ENCODE measurements at regions not wholly inside any gene's neighbourhood (a gene's known extent, or its start where the extent isn't known, plus 50 kb on each side); places are given as distances from the start of the nearest gene placed in this dataset.

DNA sequence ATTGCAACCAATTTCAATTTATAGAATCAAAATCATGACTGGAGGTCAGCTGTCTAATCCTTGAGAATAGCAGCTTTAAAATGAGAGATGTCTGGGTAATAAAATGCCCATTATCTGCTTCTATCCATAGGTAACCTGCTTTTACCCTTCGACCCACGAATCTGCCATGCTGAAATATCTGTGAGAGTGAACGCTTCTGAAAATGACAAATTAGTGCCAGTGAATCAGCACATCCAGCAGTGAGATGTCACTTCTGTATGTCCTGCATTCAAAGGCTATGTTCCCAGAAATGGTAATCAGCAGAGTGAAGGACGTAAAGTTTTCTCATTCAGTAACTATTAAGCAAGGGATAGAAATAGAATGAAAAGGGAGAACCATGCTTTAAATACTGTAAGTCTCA lies 532.4 kb upstream of the ITGA1 start:
- TF ChIP-seq GATA3 (IDR thresholded peaks at IDR 0.05; ENCODE audit: low read depth, low read length) (no peak), GATA2 (IDR thresholded peaks at IDR 0.05; ENCODE audit: low read depth, low read length) (no peak)

DNA sequence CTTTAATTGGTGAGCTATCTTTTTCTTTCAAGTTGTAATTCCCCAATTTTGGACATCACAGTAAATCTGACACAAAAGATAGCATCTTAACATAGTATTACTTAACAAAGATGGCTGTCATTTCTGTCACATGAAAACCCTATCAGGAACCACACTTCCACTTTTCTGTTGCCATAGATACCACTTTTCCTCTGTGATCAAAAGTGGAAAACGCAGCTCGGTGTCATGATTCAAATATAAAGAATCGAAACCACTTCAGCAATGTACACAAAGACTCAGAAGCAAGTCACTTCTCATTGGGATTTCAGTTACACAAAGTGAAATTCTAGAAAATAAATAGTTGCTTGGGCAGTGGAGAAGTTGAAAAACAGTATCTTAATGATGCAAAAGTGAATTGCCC lies 524.9 kb upstream of the ITGA1 start:
- no peak for TF ChIP-seq GATA3 (IDR thresholded peaks at IDR 0.05; ENCODE audit: low read depth, low read length)

DNA sequence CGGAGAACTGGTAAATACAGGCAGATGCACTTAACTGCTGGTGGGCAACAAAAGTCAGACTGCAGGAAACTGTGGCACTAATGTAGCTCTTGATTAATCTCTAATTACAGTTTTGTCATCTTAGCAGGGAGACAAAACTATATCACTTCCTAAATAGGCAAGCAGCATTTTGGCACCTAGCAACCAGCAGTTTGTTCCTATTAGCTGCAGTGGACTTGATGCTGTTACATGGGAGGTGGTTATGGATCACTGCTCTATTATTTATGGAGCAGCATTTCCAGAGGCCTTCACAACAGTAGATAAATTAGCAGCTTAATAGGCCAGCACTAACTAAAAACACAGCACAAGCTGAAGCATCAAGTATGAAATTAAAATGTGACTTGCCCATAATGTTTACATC lies 518.3 kb upstream of the ITGA1 start:
- no peak for TF ChIP-seq GATA2 (IDR thresholded peaks at IDR 0.05; ENCODE audit: low read depth, low read length)
- TF ChIP-seq GATA3 (IDR thresholded peaks at IDR 0.05; ENCODE audit: low read depth, low read length), result no peak

DNA sequence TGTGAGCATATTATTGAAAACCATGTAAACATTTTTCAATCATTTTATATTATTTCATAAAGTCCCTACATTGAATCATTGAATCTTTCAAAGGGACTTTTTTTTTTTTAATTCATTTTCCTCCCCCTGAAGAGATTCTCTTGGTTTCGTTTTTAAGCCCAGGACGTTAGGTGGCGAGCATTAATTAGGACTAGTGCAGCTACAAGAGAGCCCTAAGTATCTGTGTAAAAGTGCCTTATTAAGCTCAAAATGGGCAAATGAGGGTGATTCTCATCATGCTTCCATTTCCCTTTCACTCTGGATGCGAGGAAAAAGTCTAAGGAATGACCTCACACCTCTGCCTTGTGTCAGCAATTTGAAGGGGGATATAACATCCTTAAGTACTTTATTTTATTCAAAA lies 517.9 kb upstream of the ITGA1 start:
- TF ChIP-seq GATA3 (IDR thresholded peaks at IDR 0.05; ENCODE audit: low read depth, low read length) (no peak), GATA2 (IDR thresholded peaks at IDR 0.05; ENCODE audit: low read depth, low read length) (no peak)

DNA sequence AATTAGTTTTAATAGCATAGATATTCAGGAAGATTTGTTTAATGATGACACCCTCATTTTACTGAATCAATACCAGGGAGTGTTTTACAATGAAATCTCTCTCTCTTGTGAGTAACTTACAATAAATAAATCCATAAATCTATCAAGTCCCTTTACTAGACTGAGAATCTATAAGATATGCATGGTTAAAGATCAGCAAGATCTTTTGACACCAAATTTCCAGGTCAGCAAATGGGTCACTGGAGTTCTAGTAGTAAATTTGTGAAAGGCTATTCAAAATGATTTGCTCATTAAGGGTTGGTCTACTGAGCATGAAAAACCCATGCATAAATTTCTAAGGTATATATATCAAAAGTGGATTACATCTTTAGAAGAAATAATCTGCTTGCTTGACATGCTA lies 512.1 kb upstream of the ITGA1 start:
- no peak for TF ChIP-seq GATA2 (IDR thresholded peaks at IDR 0.05; ENCODE audit: low read depth, low read length)
- no peak for TF ChIP-seq GATA3 (IDR thresholded peaks at IDR 0.05; ENCODE audit: low read depth, low read length)

DNA sequence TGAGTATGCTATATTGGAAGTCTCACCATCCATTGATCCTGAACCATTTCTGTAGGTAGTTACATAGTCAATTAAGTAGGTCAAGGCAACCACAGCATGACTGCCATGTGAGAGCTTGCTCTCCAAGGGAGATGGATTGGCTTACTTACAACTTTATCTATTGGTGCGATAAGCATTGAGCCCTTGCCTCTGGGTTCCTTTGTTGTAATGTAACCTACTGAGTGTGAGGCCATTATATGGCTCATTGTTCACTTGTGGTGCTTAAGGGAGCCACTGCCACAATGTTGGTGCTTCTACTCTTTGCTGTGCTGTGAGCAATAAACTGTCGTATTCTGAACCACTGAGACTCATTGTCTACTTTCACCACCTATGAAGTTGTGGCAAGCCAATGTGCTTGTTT lies 510.6 kb upstream of the ITGA1 start:
- TF ChIP-seq GATA3 (IDR thresholded peaks at IDR 0.05; ENCODE audit: low read depth, low read length) (no peak), GATA2 (IDR thresholded peaks at IDR 0.05; ENCODE audit: low read depth, low read length) (no peak)

DNA sequence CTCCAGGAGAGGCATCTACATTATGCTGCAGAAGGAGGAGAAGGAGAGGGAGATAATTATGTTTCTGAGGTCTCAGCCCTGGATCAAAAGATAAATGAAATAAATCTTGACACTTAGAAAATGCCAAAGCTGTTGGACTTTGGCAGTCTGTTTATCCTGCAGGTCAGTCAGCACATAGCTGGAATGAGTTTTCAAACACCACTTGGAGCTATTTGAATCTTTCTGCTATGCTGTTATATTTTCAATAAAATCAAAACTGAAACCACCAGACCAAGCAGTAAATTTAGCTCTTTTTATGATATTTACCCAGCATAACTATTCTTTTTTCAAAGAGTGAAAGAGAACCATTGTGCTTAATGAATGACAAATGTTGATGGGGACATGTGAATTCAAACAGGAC lies 505.1 kb upstream of the ITGA1 start:
- TF ChIP-seq GATA2 (IDR thresholded peaks at IDR 0.05; ENCODE audit: low read depth, low read length), result no peak
- TF ChIP-seq GATA3 (IDR thresholded peaks at IDR 0.05; ENCODE audit: low read depth, low read length), result no peak

DNA sequence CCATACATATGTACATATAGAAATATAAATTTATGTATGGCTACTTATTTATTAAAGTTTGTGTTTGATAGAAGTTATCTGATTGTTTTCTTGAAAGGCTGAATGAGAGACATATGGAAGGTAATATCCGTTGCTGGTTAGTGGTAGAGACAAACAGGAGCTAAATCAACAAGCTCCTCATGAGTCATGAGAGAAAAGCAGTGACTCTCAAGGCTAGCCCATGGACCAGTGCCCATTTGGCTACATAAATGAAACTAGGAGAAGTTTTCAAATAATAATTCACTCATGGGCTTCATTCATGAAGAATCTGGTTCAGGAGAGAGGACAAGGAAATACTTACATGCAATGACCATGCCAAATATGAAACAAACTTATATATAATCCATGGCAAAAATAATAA lies 504.5 kb upstream of the ITGA1 start:
- TF ChIP-seq GATA3 (IDR thresholded peaks at IDR 0.05; ENCODE audit: low read depth, low read length) (no peak), GATA2 (IDR thresholded peaks at IDR 0.05; ENCODE audit: low read depth, low read length) (no peak)

DNA sequence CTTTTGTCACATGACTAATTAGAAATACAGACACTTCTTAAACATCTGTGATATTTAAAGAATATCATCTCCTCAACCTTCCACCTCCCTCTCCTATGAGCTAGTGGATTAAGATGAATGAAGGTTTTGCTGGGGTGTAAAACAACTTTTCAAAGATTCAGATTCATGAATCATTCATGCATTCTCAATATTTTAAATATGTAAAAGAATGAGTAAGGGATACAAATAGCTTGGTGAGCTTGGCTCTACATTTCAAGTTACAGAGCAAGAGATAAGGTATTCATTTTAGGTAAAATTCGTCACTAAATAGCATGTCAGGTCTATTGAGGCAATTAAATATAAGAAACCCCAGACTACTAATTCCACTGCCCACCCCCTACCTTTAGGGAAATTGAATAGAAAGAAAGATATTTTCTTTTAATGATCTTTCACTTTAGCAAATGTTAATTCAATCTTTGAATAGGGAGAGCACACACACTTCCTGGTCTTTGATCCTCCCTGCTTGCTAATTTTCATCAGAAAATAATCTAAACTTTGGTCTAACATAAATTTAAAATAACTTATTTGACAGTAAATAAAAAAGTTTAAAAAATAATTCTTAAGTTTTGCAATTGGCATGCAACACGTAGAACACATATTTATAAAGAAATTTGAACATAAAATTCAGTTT lies 486.9 kb upstream of the ITGA1 start:
- no peak for TF ChIP-seq GATA2 (IDR thresholded peaks at IDR 0.05; ENCODE audit: low read depth, low read length)
- TF ChIP-seq GATA3 (IDR thresholded peaks at IDR 0.05; ENCODE audit: low read depth, low read length), result no peak

DNA sequence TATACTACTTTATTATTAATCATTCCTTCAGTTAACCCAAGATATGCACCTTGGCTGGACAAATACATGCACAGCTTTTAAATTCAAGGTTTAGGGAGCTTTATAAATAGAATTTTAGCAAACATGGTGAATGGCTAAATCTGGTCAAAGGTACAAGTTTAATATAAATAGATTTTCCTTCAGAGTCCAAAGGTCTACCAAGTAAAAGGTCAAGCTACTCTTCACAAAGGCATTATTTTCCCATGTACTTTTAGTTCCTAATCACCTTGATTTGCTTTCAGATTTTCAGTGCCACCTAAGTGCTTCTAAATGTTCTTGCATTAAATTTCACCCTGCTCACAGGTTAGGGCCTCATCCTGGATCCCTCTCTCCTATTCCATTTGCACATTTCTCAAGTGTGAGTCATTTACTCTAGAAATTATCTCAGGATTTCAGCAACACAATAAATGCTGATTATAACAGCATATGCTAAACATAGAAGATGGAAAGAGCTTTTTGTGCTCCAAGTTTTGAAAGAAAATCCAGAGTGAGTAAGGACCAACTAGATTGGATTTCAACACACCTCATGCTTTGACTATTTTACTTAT lies 459.4 kb upstream of the ITGA1 start:
- TF ChIP-seq GATA3 (IDR thresholded peaks at IDR 0.05; ENCODE audit: low read depth, low read length) (no peak), GATA2 (IDR thresholded peaks at IDR 0.05; ENCODE audit: low read depth, low read length) (no peak)

DNA sequence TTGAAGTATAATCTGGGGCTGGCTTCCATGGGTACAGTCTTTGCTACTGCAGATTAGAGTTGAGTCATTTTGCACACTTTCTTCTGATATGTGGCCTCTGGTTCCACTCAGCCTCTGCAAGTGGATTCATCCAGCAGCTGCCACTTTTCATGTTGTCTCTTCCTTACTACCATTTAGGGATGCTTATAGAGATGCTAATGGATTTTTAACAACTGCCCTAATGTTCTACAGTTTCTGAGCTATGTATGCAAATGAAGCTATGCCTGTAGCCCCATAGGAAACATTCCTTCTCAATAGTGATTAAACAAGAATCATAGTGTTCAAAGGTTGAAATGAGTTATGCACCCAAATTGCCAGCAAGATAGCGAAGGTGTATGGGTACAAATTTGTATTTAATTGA lies 456.0 kb upstream of the ITGA1 start:
- TF ChIP-seq GATA2 (IDR thresholded peaks at IDR 0.05; ENCODE audit: low read depth, low read length), result no peak
- TF ChIP-seq GATA3 (IDR thresholded peaks at IDR 0.05; ENCODE audit: low read depth, low read length), result no peak

DNA sequence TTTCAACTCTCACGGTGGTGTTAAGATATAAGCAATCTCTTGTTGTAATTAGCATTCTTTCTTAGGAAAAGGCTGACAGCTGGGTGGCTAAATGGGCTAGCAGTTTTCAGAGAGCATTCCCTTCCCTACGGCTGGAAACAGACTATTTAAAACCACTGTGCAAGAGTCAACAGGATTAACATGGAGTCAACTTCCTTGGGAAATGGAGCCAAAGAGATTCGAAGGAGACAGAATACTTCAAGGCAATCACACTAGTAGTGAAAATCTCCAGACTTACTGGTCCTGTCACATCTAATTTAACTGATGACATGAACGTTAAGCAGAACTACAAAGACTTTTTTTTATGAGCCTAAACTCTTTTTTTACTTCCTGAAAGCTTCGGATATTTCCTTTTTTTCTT lies 453.3 kb upstream of the ITGA1 start:
- TF ChIP-seq GATA3 (IDR thresholded peaks at IDR 0.05; ENCODE audit: low read depth, low read length) (no peak), GATA2 (IDR thresholded peaks at IDR 0.05; ENCODE audit: low read depth, low read length) (no peak)

DNA sequence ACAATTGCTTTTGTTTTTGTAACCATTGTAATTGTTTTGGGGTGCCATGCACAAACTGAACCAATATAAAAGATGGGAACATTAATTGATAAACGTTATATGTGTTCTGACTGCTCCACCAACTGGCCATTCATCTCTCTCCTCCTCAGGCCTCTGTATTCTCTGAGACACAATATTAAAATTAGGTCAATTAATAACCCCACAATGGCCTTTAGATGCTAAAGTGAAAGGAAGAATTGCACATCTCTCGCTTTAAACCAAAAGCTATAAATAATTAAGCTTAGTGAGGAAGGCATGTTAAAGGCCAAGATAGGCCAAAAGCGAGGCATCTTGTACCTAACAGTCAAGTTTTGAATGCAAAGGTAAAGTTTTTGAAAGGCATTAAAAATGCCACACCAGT lies 448.4 kb upstream of the ITGA1 start:
- TF ChIP-seq GATA3 (IDR thresholded peaks at IDR 0.05; ENCODE audit: low read depth, low read length) (no peak), GATA2 (IDR thresholded peaks at IDR 0.05; ENCODE audit: low read depth, low read length) (no peak)

DNA sequence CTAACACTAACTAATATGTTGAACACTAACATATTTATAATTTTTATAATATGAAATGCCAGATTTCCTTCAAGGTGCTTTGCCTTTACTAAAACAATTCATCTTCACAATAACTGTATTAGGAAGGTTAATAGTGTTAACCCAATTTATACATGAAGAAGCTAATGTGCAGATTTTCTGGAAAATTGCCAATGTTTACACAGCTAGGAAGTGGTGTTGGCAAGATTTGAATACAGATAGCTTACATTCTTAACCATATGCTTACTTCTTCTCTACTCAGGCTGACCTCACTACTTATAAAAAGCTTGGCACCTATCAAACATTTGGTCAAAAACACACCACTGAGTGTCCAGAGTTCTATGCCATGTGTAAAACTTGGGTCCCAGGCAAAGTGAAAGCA lies 445.4 kb upstream of the ITGA1 start:
- TF ChIP-seq GATA2 (IDR thresholded peaks at IDR 0.05; ENCODE audit: low read depth, low read length), result no peak
- no peak for TF ChIP-seq GATA3 (IDR thresholded peaks at IDR 0.05; ENCODE audit: low read depth, low read length)

DNA sequence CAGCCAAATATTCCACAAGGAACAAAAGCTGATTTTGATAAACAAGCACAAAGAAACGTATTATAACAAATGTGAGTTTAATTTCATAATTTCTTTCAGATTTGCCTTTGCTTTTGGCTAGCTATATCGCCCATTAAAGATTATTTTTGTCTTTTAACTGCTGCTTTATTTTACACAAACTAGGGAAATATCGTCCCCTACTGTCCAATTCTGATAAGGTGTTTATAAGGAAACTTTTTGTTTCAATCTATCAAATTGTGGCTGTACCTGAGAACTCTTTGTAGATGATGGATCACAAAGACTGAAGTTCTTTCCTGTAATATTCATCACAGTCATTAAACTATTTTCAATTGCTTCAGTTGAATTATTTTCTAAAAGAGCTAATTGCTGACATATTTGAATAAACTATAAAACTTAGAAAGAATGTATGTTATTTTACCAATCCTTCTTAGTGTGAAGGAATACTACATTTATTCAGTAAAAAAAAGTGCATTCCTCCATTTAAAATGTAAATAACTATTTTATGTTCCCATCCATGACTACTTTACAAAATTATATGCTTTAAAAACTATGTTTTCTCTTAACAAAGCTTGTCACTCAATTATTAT lies 431.3 kb upstream of the ITGA1 start:
- TF ChIP-seq GATA3 (IDR thresholded peaks at IDR 0.05; ENCODE audit: low read depth, low read length) (no peak), GATA2 (IDR thresholded peaks at IDR 0.05; ENCODE audit: low read depth, low read length) (no peak)

Measured in SH-SY5Y (cell line).